C4-2B (cell line): ENCODE measurements at regions not wholly inside any gene's neighbourhood (a gene's known extent, or its start where the extent isn't known, plus 50 kb on each side); places are given as distances from the start of the nearest gene placed in this dataset.

Experiments
- ZFX ChIP-seq: fragments of 450-650 bp; IDR thresholded peaks from 2 replicates; pipeline ENCODE4 v1.6.1; 2017
- TF ChIP-seq, protein P1 (sequence below): fragments of 450-650 bp; conservative IDR thresholded peaks from 2 replicates; pipeline ENCODE4 v1.5.1; 2017; ENCODE audit warnings: mild to moderate bottlenecking

DNA sequence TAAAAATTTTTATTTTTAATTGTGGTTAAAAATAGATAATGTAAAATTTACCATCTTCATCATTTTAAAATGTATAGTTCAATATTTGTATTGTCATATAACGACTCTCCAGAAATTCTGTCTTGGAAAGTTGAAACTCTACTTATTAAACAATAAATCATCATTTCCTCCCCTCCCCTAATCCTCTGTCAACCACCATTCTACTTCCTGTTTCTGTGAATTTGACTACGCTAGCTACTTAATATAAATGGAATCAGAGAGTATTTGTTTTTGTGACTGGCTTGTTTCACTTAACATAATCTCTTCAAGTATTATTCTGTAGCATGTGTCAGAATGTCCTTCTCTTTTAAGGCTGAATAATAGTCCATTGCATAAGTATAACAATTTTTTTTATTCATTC is 729.0 kb upstream of the AADAT start:
- TF ChIP-seq, protein P1, sequence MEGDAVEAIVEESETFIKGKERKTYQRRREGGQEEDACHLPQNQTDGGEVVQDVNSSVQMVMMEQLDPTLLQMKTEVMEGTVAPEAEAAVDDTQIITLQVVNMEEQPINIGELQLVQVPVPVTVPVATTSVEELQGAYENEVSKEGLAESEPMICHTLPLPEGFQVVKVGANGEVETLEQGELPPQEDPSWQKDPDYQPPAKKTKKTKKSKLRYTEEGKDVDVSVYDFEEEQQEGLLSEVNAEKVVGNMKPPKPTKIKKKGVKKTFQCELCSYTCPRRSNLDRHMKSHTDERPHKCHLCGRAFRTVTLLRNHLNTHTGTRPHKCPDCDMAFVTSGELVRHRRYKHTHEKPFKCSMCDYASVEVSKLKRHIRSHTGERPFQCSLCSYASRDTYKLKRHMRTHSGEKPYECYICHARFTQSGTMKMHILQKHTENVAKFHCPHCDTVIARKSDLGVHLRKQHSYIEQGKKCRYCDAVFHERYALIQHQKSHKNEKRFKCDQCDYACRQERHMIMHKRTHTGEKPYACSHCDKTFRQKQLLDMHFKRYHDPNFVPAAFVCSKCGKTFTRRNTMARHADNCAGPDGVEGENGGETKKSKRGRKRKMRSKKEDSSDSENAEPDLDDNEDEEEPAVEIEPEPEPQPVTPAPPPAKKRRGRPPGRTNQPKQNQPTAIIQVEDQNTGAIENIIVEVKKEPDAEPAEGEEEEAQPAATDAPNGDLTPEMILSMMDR = no peak
- TF ChIP-seq ZFX = no peak
